ENCODE measurements at regions not wholly inside any gene's neighbourhood (a gene's known extent, or its start where the extent isn't known, plus 50 kb on each side); places are given as distances from the start of the nearest gene placed in this dataset.

DNA sequence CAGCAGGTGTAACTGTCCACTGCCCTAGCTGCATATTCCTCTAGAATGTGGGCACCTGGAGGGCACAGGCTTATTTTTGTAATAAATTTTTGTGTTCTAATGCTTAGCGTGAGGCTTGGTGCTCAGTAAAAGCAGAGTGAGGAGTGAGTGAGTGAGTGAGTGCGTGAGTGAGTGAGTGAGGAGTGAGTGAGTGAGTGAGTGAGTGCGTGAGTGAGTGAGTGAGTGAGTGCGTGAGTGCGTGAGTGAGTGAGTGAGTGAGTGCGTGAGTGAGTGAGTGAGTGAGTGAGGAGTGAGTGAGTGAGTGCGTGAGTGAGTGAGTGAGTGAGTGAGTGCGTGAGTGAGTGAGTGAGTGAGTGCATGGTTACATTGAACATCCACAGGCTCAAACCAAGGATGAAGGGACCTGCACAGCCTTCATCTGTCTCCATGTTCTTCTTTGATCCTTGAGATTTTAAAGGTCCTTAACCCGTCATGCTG is 371.5 kb downstream of the MED10 start:
- DNase-seq (ENCODE audit: low read depth in 2 of 2), result no peak

DNA sequence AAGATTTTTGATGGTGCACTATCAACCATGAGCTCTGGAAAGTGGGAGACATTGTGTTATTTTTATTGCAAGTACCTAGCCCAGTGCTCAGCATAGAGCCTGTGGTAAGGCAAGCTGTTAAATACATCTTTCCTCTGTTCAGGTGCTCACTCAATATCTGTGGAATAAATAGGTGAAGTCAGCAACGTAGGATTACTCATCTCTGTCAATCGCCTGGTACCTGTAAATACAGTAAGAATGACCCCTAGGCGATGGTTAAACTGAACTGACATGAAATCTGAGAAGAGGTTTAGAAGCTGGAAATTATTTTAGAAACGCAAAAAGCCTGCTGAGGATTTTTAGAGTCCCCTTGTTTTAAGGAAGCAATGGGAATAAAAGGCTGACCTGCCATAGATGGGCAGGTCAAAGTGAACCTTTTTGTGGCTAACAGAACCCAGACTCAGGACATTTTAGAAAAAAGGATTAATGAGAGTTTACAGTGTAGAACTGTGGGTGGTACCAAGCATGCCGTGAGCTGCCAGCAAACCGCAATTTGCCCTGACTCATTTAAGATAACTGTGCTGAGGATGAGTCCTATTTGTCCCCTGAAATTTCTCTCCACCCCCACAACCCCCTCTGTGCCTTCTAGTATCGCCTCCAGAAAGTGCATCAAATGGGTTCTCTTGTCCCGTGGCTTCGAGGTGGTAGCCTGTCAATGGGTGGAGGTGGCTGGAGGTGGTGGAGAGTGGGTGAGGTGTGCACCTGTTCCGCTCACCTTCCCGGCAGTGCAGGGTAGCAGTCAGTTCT is 375.1 kb downstream of the MED10 start:
- no peak for DNase-seq (ENCODE audit: low read depth in 2 of 2)

DNA sequence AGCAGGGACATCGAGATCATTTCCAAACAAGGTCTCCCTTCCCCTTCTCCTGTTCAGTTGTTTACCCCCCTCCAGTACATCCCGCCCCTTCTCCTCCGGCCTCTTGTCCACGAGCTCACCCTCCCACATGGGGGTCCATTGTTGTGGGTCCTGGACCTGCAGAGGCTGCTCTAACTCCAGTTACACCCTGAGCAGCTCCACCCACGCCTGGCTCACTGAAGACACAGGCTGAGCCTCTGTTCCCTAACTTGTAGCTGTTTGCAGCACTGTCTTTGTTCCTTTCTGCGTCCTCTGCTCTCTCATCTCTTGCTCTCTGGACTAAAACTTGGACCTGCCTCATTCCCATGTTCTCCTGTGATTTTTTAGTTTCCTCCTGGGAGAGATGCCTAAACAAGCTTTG is 377.5 kb downstream of the MED10 start:
- DNase-seq (ENCODE audit: low read depth in 2 of 2), result no peak

DNA sequence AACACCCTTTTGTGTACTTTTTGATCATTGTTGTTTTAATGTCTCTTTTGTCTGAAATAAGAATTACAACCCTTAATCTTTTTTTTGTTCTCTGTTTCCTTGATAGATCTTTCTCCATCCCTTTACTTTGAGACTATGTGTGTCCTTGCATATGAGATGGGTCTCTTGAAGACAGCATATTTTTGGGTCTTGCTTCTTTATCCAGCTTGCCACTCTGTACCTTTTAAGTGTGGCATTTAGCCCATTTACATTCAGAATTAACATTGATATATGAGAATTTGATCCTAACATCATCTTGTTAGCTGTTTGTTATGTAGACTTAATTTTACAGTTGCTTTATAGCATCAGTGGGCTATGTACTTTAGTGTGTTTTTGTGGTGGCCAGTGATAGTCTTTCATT is 382.5 kb downstream of the MED10 start:
- DNase-seq (ENCODE audit: low read depth in 2 of 2), result no peak

DNA sequence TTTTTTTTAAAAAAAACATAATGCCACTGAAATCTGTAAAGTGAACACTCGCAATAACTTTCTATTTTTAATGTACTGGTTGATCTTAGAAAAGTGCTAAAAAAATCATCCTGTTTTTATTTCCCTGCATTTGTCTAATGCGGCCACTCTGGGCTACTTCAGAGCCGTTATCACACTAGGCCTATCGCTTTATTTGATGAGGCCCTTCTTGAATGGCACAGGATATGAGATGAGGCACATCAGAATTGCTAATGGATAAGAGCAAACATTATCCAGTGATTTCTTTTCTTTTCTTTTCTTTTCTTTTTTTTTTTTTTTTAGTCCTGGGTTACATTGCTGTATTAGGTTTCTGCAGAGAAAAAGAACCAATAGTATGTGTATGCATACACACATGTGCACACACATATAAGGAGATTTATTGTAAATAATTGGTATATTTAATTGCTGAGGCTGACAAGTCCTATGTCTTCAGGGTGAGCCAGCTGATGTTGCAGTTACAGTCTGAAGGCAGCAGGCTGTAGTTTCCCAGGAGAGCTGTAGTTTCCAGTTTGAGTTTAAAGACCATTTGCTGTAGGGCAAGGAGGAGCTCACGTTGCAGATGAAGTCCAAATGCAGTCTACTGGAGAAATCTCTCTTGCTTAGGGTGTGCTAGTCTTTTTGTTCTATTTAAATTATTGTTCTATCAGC is 391.7 kb downstream of the MED10 start:
- no peak for DNase-seq (ENCODE audit: low read depth in 2 of 2)

DNA sequence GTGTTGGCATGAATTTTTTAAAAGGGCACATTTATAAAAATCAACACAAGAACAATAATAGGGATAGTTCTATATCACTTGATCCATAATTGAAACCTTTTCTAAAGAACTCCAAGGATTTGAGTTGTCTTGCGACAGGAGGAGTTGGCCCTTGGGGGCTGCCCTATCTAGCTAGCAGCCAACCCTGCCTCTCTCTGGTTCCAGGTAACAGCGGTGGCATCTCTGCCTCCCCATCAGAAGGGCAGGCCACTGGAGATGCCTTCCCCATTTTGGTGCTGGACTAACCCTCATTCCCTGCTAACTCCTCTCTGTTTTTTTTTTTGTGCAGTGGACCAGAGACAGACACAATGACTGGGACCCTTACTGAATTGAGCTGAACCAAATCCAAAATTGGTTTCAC is 393.0 kb downstream of the MED10 start:
- DNase-seq (ENCODE audit: low read depth in 2 of 2), result no peak

DNA sequence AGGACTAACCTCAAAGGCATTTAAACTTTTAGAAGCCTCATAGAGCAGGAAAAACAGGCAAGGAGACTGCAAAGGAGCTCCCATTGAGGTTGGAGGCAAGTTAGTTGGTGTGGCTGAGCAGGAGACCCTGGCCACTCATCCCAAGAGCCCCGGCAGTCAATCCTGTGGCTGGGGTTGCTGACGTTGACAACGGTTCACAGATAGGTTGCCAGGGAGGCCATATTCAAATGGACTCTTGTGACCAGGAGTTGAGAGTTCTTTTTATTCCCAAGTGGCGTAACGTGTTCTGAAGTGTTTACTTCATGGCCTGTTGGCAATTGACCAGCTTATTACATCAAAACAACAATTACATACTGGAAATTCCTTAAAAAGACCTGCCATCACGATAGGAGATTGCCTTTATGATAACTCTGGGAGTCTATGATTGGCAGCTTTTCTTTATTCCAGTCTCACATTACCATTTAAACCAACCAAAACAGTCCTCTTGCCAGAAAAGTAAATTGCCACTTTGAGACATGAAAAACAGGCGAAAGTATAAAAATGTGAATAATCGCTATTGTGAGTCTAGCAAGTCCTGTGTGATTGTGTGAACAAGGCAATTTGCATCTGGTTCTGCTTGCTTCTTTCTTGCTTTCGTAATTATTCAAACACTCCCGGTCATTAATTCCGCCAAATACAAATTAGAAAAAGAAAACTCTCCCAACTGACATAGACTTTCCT is 394.9 kb downstream of the MED10 start:
- no peak for DNase-seq (ENCODE audit: low read depth in 2 of 2)

DNA sequence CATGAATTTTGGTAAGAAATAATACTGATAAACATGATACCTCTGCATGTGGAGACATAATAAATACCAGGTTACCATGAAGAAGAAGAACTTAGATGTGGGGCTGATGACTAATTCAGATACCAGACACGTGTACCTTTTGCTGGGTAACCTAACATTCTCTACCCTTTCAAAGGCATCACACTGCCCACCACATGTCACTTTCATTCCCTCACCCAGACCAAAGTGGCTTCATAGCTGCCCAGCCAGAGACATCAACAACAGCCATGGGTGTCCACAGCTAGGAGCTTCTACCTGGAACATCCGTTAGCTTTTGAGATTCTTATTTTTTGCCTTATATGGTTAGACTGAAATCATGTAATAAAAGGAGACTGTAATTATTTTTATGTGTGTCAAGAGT is 396.8 kb downstream of the MED10 start:
- no peak for DNase-seq (ENCODE audit: low read depth in 2 of 2)

DNA sequence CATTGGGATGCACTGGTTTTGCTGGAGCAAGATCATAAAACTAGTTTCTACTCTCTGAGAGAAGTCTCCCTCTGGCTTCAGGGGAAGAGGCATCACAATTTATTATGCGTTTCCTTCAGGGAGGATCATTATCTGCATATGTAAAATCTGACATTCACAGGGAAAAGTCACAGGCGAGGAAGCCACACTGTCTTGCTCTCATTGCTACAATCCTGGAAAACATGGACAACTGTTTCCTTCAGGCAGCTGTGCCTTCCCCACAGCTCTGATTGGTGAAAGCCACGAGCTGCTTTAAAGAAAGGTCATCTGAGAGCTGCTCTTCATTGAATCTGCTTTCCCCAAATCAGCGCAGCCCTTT is 397.8 kb downstream of the MED10 start:
- DNase-seq (ENCODE audit: low read depth in 2 of 2), result no peak

DNA sequence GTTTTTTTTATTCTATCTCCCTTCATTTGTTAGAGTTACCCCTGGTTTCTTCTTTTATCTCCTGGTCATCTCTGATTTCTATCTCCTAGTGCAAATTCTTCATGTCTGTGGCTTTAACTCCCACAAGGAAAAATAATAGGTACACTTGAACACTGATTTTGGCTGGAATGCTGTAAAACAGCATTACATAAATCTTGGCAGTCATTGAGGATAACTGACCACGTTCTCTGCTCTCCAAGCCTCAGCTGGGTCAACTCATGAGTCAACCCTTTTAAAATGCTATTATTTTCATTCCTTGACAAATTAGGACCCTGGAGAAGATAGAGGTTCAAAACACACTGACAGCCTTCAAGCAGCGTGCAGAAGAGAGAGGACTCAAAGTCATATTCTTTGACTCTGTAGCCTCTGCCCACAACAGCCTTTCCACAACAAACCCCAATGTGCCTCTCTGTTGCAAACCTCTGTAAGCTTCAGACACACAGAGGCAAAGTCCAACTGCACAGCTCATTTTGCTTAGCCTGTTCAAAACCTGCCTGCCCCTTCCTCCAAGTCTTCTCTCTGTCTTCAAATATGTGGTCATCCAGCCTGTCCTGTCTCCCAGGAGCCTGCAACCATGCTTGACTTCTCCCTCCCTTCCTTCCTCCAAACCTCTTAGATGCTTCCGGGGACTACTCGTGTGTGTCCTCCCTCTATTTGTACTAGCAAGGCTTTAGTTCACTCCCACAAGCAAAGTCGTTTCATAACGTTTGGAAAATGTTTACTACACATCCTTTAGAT is 398.4 kb downstream of the MED10 start:
- no peak for DNase-seq (ENCODE audit: low read depth in 2 of 2)

DNA sequence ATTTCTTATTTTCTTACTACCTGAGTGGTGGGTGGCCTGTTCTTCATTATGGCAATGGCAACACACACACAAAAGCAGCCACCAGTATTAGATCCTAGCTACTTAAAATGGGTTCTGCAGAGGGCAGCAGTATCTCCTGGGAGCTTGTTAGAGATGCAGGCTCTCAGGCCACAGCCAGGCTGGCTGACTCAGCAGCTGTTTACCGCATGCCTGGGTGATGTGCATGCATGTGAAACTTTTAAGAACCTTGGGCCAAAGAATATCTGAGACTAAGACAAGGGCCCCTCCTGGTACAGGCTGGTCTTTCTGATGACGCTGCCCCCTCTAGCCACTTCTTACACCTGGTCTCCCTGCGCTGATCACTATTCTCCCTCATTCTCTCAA is 399.0 kb downstream of the MED10 start:
- DNase-seq (ENCODE audit: low read depth in 2 of 2), result no peak

DNA sequence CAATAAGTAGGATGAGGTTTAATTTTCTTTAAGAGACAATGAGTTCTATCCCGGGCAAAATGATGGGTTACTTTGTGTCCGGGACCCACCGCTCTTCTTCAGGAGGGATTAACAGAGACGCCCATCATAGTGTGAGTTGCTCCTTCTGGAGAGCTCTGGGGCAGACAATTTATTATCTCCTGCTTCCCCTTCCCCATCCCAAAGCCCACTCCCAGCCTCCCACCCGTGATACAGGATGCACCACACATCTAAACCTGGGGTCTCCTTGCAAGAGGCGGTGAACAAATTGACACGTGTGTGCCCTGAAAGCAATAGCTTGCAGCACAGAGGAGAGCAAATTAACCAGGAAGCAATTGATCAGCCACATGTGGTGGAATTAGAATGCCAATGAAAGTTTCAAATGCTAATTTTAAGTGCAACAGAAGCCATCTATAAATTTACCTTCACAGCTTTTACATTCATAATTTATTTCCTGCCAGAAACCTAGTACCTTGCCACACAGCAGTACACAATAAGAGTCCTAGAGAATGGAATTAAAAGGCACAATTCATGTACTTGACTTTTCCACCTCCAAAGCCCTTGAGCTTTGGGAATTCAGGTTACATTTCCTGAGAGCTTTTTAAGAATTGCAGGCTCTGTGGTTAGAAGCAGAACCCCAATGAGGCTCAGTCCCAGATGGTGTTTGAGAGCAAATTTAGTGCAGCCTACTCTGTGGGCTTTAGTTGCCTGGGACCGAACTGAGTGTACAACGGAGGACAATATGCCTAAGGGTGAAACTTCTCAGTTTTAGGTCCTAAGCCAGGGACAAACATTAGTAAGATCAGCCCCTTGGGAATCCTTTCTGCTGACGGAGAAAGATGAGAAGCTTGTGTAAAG is 399.6 kb downstream of the MED10 start:
- no peak for DNase-seq (ENCODE audit: low read depth in 2 of 2)

DNA sequence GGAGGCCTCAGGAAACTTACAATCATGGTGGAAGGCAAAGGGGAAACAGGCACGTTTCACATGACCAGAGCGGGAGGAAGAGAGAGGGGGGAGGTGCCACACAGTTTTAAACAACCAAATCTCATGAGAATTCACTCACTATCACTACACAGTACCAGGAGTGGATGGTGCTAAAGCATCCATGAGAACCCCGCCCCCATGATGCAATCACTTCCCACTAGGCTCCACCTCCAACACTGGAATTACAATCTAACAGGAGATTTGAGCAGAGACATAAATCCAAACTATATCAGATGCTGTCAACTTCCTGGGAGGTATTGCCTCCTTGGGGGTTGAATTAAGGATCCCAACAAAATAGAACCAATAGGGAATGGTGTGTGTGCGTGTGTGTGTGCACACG is 407.1 kb downstream of the MED10 start:
- no peak for DNase-seq (ENCODE audit: low read depth in 2 of 2)

DNA sequence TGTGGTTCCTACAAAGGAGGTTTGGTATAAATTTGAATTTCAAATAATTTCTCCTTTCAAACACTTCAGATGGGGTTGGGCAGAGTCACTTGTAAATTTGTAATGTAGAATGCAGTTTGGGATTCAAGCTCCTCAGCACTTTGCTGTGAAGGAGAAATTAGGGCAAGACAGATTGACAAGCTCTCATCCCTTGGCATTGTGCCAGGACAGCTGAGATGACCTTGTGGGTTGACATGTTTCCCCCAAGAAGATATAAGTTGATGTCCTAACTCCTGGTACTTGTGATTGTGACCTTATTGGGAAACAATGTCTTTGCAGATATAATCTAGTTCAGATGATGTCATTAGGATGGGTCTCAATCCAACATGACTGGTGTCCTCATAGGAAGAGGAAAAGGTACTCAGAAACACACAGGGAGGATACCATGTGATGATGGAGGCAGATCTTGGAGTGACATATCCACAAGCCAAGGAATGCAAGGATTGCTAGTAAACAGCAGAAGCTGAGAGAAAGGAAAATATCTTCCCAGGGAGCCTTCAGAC is 408.3 kb downstream of the MED10 start:
- no peak for DNase-seq (ENCODE audit: low read depth in 2 of 2)

DNA sequence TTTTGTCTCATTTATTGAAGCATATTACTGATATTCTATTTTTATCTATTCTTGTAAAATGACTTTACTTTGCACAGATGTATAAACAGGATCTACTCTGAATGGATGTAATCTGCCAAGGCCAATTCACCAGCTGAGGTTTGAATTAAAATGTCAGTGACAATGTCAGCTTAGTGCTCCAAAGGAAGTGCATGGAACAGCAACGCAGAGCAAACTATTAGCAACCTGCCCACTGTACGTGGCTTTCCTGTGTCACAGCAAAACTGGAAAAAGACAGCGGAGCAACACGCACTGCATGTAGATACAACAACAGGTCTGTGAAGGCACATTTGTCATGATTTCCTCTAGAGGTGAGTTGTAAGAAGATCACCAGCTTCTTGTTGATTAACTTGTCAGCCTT is 409.4 kb downstream of the MED10 start:
- DNase-seq (ENCODE audit: low read depth in 2 of 2), result no peak

DNA sequence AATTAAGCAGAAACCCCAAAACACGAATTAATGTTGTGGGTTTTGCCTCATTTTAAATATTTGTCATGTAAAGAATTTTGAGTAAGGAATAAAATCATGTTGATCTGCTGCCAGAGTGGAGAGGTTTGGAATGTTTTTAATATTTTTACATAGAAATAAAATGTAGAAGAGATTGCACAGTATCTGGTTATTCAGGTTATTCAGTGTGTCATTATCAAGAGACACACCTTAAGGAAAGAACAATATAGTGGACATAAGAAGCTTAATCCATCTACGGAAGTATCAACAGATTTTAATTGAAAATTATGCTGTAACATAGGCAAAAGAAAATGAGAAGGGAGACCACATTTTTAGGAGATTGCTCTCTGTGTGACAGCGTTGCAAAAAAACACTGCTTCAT is 410.4 kb downstream of the MED10 start:
- no peak for DNase-seq (ENCODE audit: low read depth in 2 of 2)

DNA sequence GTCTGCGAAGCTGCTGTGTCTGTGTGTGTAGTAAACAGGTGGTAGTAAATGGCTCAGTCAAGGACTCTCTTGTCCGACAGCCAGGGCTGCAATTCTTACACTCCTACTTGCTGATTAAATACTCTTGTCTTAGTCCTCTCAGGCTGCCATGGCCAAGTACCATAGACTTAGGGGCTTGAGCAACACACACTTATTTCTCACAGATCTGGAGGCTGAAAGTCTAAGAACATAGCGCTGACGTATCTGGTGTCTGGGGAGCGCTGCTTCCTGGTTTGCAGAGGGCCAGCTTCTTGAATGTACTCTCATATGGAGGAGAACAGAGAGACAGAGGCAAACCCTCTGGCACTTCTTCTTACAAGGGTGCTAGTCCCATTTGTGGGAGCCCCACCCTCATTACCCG is 411.0 kb downstream of the MED10 start:
- DNase-seq (ENCODE audit: low read depth in 2 of 2), result no peak

DNA sequence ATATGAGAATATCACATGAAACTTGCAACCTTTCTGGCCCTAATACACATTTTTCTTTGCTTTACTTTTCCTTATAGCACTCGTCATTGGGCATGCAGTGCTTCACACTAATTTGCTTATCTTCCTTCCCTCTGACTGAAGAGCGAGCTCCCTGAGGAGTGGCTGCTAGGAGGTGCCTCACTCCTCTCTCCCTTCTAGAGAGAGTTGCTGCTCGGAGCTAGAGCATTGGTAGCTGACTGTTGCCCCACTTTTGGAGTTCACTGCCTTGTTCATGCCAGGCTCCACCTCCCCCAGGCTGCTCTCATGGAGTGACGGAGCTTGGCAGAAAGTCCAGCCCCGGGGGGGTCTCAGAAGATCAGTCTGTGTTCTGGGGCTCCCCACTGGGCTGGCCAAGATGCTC is 413.2 kb downstream of the MED10 start:
- DNase-seq (ENCODE audit: low read depth in 2 of 2), result no peak

DNA sequence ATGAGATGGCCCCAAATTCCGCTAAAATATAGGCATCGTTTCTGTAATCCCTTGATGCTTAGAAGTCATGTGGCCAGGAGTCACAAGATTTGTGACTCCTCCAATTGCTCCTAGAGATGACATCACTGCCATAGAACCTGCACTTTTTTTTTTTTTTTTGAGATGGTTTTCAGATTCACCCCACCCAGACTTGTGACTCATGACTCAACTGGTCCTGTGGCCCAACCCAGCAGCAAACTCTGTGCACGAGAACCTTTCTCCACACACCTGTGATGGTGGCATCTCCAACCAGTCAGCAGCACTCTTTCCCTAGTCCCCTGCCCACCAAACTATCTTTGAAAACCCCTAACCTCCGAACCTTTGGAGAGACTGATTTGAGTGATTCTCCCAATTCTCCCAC is 414.0 kb downstream of the MED10 start:
- DNase-seq (ENCODE audit: low read depth in 2 of 2), result no peak

DNA sequence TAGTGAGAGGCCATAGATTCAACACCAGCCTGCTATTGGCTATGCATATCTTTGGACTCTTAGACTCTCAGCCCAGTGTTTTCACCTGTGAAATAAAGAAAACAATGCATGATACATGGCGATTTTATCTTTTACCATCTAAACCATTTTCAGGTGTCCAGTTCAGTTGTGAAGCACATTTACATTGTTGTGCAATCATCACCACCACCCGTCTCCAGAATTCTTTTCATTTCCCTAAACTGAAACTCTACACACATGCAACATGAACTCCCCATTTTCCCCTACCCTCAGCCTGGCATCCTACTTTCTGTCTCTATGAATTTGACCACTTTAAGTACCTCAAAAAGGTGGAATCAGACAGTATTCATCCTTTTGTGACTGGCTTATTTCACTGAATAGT is 420.6 kb downstream of the MED10 start:
- no peak for DNase-seq (ENCODE audit: low read depth in 2 of 2)

DNA sequence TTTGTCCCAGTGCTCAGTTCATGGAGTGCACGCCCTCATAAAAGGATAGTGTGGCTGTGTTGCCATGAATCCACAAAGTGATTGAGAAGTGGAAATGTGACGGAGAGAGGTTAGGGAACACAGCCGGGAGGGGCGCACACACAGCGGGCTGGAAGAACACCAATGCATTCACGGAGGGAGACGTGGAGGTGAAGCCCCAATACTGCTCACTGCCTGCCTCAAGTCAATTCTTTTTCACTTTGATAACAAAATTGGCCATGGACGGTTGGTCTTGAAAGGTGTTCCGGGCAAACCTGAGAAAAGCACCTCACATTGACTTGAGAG is 424.1 kb downstream of the MED10 start:
- DNase-seq (ENCODE audit: low read depth in 2 of 2), result no peak

Measured in stimulated activated CD8-positive, alpha-beta memory T cell treated with anti-CD3 and anti-CD28 coated beads, Interleukin-15, amount 100 ng/mL, for 48 hours (primary cell).